H1 (cell line): ENCODE measurements at regions not wholly inside any gene's neighbourhood (a gene's known extent, or its start where the extent isn't known, plus 50 kb on each side); places are given as distances from the start of the nearest gene placed in this dataset.

ENCODE experiments used
- EP300 ChIP-seq, 2 experiments: IDR thresholded peaks; 1 replicate in 1 of 2; 2 replicates in 1 of 2; pipeline ENCODE4 v1.6.1; 2011 to 2012; ENCODE audit warnings: low read depth in 2 of 2, low read length in 2 of 2, mild to moderate bottlenecking in 2 of 2, borderline replicate concordance in 1 of 2, inconsistent platforms in 1 of 2, moderate library complexity in 1 of 2
- EZH2 ChIP-seq: fragments of 200-600 bp; sonication (generic); IDR thresholded peaks from 2 replicates; pipeline ENCODE4 v1.7.1; 2012; ENCODE audit warnings: low read depth, mild to moderate bottlenecking, moderate library complexity, low read length, inconsistent platforms; ENCODE audit not compliant: severe bottlenecking
- TF ChIP-seq, protein P1 (sequence below), 3 experiments: IDR thresholded peaks; 1 replicate in 2 of 3; 2 replicates in 1 of 3; pipeline versions ENCODE4 v1.5.1 to v1.6.1; 2011; ENCODE audit warnings: low read length in 3 of 3, mild to moderate bottlenecking in 3 of 3, inconsistent platforms in 2 of 3, low read depth in 1 of 3, moderate library complexity in 1 of 3; ENCODE audit not compliant: insufficient read depth in 1 of 3; ENCODE audit errors: control extremely low read depth in 1 of 3
- TF ChIP-seq, protein P2 (sequence below): IDR thresholded peaks from 2 replicates; pipeline ENCODE4 v1.6.1; 2012; ENCODE audit warnings: inconsistent platforms

- TF ChIP-seq, protein P1, sequence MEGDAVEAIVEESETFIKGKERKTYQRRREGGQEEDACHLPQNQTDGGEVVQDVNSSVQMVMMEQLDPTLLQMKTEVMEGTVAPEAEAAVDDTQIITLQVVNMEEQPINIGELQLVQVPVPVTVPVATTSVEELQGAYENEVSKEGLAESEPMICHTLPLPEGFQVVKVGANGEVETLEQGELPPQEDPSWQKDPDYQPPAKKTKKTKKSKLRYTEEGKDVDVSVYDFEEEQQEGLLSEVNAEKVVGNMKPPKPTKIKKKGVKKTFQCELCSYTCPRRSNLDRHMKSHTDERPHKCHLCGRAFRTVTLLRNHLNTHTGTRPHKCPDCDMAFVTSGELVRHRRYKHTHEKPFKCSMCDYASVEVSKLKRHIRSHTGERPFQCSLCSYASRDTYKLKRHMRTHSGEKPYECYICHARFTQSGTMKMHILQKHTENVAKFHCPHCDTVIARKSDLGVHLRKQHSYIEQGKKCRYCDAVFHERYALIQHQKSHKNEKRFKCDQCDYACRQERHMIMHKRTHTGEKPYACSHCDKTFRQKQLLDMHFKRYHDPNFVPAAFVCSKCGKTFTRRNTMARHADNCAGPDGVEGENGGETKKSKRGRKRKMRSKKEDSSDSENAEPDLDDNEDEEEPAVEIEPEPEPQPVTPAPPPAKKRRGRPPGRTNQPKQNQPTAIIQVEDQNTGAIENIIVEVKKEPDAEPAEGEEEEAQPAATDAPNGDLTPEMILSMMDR (IDR thresholded peaks at IDR 0.05; ENCODE audit: control extremely low read depth in 1 of 3, insufficient read depth in 1 of 3, low read depth in 1 of 3, low read length in 3 of 3), result no peak
- TF ChIP-seq EP300 (IDR thresholded peaks at IDR 0.05; ENCODE audit: borderline replicate concordance in 1 of 2, low read depth in 2 of 2, low read length in 2 of 2) (no peak), EZH2 (no peak)
- TF ChIP-seq, protein P2, sequence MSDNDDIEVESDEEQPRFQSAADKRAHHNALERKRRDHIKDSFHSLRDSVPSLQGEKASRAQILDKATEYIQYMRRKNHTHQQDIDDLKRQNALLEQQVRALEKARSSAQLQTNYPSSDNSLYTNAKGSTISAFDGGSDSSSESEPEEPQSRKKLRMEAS, result no peak
Measured at GRCh38 chr4:36677112-36677511, 395.7 kb downstream of the DTHD1 start.
